OCI-LY7 (cell line): ENCODE measurements at regions not wholly inside any gene's neighbourhood (a gene's known extent, or its start where the extent isn't known, plus 50 kb on each side); places are given as distances from the start of the nearest gene placed in this dataset.

Experiments
- BruUV-seq: library from RNA; stranded (reverse); fragments of 400-500 nt; replicated peaks from 2 replicates; lab custom pipeline; 2021; lab: Mats Ljungman, UMichigan
- CTCF ChIA-PET: fragments of 300-600 bp; sonication (Branson Sonifier 250); formaldehyde crosslinking; loops from one replicate; lab custom pipeline; 2022; ENCODE audit warnings: antibody characterized with exemption; ENCODE audit not compliant: unreplicated experiment; lab: Charles Lee
- POLR2A ChIA-PET: fragments of 300-600 bp; sonication (Branson Sonifier 250); formaldehyde crosslinking; loops from one replicate; lab custom pipeline; 2022; ENCODE audit warnings: antibody characterized with exemption; lab: Charles Lee
- DNase-seq: peaks from one replicate; pipeline ENCODE4 v3.0.0-alpha.2; 2015; ENCODE audit warnings: low spot score
- H2AFZ ChIP-seq: fragments of 200-600 bp; sonication (generic), shearing (Covaris generic); 2 replicates; pipeline ENCODE4 v1.6.1; 2014; ENCODE audit warnings: mild to moderate bottlenecking, antibody characterized with exemption, low read length, moderate library complexity
- H3K27ac ChIP-seq: fragments of 200-600 bp; sonication (generic); 2 replicates; pipeline ENCODE4 v1.5.1; 2014; ENCODE audit warnings: mixed run types, low read depth, mild to moderate bottlenecking, moderate library complexity, low read length, inconsistent platforms; ENCODE audit not compliant: poor library complexity, severe bottlenecking
- H3K36me3 ChIP-seq: fragments of 200-600 bp; sonication (generic); 2 replicates; pipeline ENCODE4 v1.6.1; 2014; ENCODE audit warnings: mild to moderate bottlenecking, antibody characterized with exemption, low read length, moderate library complexity, mixed read lengths; ENCODE audit not compliant: insufficient read depth
- H3K4me1 ChIP-seq: fragments of 200-600 bp; sonication (generic); 2 replicates; pipeline ENCODE4 v1.5.1; 2014; ENCODE audit warnings: mild to moderate bottlenecking, low read length; ENCODE audit not compliant: insufficient read depth, poor library complexity, severe bottlenecking
- H3K4me2 ChIP-seq: fragments of 200-600 bp; sonication (generic); 2 replicates; pipeline ENCODE4 v1.6.1; 2014; ENCODE audit warnings: mild to moderate bottlenecking, low read length
- H3K4me3 ChIP-seq: fragments of 200-600 bp; sonication (generic); 2 replicates; pipeline ENCODE4 v1.5.1; 2014; ENCODE audit warnings: mild to moderate bottlenecking, low read depth, low read length; ENCODE audit not compliant: poor library complexity, severe bottlenecking
- H3K79me2 ChIP-seq: fragments of 200-600 bp; sonication (generic); 2 replicates; pipeline ENCODE4 v1.6.1; 2016; ENCODE audit warnings: low read depth, mild to moderate bottlenecking, low read length, moderate library complexity, mixed read lengths; ENCODE audit not compliant: insufficient read depth
- H3K9me2 ChIP-seq: fragments of 200-600 bp; sonication (generic); 2 replicates; pipeline ENCODE4 v1.6.1; 2016; ENCODE audit warnings: mild to moderate bottlenecking, low read length, mixed read lengths; ENCODE audit not compliant: insufficient read depth
- H3K9me3 ChIP-seq: fragments of 200-600 bp; sonication (generic); 2 replicates; pipeline ENCODE4 v1.6.1; 2014; ENCODE audit warnings: mild to moderate bottlenecking, mixed run types, low read length, mixed read lengths
- H4K20me1 ChIP-seq: fragments of 200-600 bp; sonication (generic); 2 replicates; pipeline ENCODE4 v1.6.1; 2014; ENCODE audit warnings: mild to moderate bottlenecking, antibody characterized with exemption, low read length, moderate library complexity, mixed read lengths; ENCODE audit not compliant: insufficient read depth
- EZH2phosphoT487 ChIP-seq: fragments of 200-600 bp; sonication (generic); IDR thresholded peaks from 2 replicates; pipeline ENCODE4 v1.6.1; 2018; ENCODE audit warnings: low read depth, borderline replicate concordance, mild to moderate bottlenecking, mixed run types, antibody characterized with exemption, low read length, moderate library complexity, mixed read lengths
- intact Hi-C: fragments of 100-400 bp; cut with micrococcal nuclease; formaldehyde crosslinking; loops from one replicate; pipeline ENCODE4 v1.10.0; 2022; ENCODE audit not compliant: unreplicated experiment
- TF ChIP-seq, protein P1 (sequence below): fragments of 200-600 bp; sonication (generic); conservative IDR thresholded peaks from 2 replicates; pipeline ENCODE4 v1.5.1; 2014; ENCODE audit warnings: mild to moderate bottlenecking, antibody characterized with exemption, low read length, moderate library complexity, mixed read lengths

DNA sequence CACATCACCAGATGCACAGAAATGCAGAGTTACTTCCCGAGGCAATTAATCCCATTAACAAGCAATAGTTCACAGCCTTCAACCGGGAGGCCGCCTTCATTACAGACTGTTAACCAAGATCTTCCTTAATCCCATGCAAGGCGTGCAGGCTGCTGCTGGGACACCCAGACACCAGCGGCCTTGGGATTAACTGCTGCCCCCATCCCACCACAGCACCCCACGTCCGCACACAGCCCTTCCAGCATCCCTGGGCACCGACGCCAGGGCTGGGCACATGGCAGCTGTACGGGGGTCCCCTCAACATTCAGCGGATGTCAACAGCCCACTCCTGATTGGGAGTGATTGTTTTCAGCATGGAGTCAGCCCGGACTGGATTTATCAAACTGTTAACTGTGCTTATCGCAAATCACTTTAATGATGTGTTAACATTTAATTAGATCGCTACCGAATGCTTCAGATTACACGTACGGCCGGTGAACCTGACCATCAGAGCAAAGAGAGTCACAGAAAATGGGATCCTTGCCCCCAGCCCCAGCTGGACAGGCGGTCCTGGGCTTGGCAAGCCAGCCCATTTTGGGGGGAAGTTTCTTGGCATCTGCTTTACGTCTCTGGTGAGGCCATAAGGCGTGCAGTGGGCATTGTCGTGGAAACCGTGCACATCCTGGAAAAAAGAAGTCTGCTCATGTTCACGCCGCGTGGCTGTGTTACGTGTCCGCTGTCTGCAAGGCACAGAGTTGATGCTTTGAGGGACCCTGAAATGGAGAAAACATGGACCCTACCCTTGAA lies 126.4 kb downstream of the HMX1 start:
- Histone ChIP-seq H3K9me3 (no peaks in the 10 kb centered on the region), H3K36me3 (no peaks in the 10 kb centered on the region), H3K4me3 (no peak overlapping the region), H3K9me2 (no peaks in the 10 kb centered on the region), H3K4me2 (no peak overlapping the region), H4K20me1 (no peaks in the 10 kb centered on the region), H2AFZ (no peak overlapping the region), H3K4me1 (no peaks in the 10 kb centered on the region), H3K79me2 (no peaks in the 10 kb centered on the region), H3K27ac (no peak overlapping the region)
- POLR2A ChIA-PET = no interaction called here
- CTCF ChIA-PET = no interaction called here
- DNase-seq = no peak
- TF ChIP-seq, protein P1, sequence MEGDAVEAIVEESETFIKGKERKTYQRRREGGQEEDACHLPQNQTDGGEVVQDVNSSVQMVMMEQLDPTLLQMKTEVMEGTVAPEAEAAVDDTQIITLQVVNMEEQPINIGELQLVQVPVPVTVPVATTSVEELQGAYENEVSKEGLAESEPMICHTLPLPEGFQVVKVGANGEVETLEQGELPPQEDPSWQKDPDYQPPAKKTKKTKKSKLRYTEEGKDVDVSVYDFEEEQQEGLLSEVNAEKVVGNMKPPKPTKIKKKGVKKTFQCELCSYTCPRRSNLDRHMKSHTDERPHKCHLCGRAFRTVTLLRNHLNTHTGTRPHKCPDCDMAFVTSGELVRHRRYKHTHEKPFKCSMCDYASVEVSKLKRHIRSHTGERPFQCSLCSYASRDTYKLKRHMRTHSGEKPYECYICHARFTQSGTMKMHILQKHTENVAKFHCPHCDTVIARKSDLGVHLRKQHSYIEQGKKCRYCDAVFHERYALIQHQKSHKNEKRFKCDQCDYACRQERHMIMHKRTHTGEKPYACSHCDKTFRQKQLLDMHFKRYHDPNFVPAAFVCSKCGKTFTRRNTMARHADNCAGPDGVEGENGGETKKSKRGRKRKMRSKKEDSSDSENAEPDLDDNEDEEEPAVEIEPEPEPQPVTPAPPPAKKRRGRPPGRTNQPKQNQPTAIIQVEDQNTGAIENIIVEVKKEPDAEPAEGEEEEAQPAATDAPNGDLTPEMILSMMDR = no peak
- TF ChIP-seq EZH2phosphoT487 = no peak
- intact Hi-C loops = no loop called here
- BruUV-seq = no TSS peak

DNA sequence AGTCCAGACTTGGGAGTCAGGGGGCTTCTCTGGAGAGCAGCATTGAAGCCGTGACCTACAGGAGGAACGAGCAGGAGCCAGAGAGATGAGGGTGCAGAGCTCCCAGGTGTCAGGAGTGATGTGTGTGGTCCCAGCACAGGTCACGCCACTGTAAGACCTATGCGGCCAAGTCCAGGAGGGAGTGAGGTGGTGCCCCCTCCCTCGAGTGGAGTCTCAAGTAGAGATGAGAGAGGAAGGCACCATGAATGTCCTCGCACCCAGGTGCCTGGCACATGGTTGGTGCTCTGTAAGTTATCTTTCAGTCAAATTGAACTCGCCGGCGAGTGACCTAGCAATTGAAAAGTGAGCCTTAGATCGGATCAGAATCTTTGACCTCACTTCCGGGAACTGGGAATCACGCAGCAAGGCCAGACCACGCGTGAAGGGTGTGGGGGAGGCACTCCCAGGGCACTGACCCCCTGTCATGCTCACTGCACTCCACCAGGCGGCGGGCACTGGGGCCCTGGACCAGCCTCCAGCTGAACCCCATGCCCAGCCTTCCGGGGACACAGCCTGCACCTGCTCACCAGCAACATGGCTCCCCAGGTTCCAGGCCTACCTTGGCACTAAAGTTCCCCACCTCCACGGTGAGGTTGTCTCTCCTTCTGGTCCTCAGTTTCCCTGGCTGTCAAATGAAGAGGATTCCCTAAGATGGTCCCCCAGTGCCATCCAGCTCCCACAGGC lies 127.4 kb downstream of the HMX1 start:
- intact Hi-C loops = no loop called here
- Histone ChIP-seq H3K4me3 (no peak overlapping the region), H2AFZ (no peak overlapping the region), H3K79me2 (no peaks in the 10 kb centered on the region), H3K4me2 (no peak overlapping the region), H3K9me3 (no peaks in the 10 kb centered on the region), H3K27ac (no peak overlapping the region), H3K9me2 (no peaks in the 10 kb centered on the region), H3K4me1 (no peaks in the 10 kb centered on the region), H4K20me1 (no peaks in the 10 kb centered on the region), H3K36me3 (no peaks in the 10 kb centered on the region)
- DNase-seq = no peak
- TF ChIP-seq, protein P1 = no peak
- no peak for TF ChIP-seq EZH2phosphoT487
- ChIA-PET CTCF (no interaction called here), POLR2A (no interaction called here)
- BruUV-seq = no TSS peak

DNA sequence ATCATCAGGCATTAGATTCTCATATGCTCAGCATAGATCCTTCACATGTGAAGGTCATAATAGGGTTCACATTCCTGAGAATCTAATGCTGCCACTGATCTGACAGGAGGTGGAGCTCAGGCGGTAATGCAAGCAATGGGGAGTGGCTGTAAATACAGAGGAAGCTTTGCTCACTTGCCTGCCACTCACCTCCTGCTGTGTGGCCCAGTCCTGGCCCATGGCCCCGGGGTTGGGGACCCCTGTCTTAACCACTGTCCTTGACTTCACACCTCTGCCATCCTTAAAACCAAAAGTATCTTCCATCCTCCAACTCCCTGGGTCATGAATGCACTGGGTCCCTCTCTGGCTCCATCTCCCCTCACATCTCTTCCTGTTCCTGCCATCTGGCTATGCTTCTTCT lies 129.1 kb downstream of the HMX1 start:
- intact Hi-C loops = no loop called here
- no peak overlapping the region for H3K4me3 ChIP-seq
- no peak for DNase-seq
- no peak overlapping the region for H3K27ac ChIP-seq
- no peaks in the 10 kb centered on the region for H3K9me3 ChIP-seq
- no peaks in the 10 kb centered on the region for H3K9me2 ChIP-seq
- H3K36me3 ChIP-seq = no peaks in the 10 kb centered on the region
- H3K4me1 ChIP-seq = no peaks in the 10 kb centered on the region
- no TSS peak for BruUV-seq
- no peak overlapping the region for H3K4me2 ChIP-seq
- H4K20me1 ChIP-seq = no peaks in the 10 kb centered on the region
- ChIA-PET POLR2A (interaction anchor here (0.6 kb wide), 1 partner anchor 26 kb away, joined by 3 read pairs; no protein-coding TSS in a partner anchor), CTCF (no interaction called here)
- H3K79me2 ChIP-seq = no peaks in the 10 kb centered on the region
- TF ChIP-seq EZH2phosphoT487 = no peak
- TF ChIP-seq, protein P1 = no peak
- H2AFZ ChIP-seq = no peak overlapping the region
